Coronary artery (tissue), 2 donors: ENCODE measurements at regions not wholly inside any gene's neighbourhood (a gene's known extent, or its start where the extent isn't known, plus 50 kb on each side); places are given as distances from the start of the nearest gene placed in this dataset.

ENCODE experiments used
- DNase-seq: peaks from one replicate; pipeline ENCODE4 v3.0.0-alpha.2; 2017; ENCODE audit warnings: low spot score
- H3K27ac ChIP-seq, 2 donors: fragments of 200-600 bp; sonication (generic); one replicate each; pipeline ENCODE4 v1.5.1; 2016 to 2019
- H3K4me3 ChIP-seq: fragments of 200-600 bp; sonication (generic); 2 replicates; pipeline ENCODE4 v1.5.1; 2016; ENCODE audit warnings: mild to moderate bottlenecking, moderate library complexity
- TF ChIP-seq, protein P1 (sequence below): fragments of 200-600 bp; sonication (generic); IDR thresholded peaks from one replicate; pipeline ENCODE4 v1.5.1; 2019; ENCODE audit warnings: antibody characterized with exemption

DNA sequence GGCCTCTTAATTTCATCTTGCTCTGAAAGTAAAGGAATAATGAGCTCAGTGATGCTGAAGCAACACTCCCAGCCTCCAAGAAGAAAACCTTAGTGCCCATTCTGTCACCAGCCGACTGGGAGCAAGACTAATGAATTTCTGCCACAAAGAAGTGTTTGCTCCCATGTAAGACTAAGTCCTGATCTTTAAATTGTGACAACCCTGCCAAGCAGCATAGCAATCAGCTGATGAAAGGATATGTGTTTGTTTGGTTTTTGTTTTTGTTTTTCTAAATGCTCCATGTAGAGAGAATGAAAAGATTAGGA is 113.7 kb upstream of the PALMD start:
- H3K4me3 ChIP-seq: no peak overlapping the region
- H3K27ac ChIP-seq: no peak overlapping the region
- no peak for DNase-seq
- TF ChIP-seq, protein P1, sequence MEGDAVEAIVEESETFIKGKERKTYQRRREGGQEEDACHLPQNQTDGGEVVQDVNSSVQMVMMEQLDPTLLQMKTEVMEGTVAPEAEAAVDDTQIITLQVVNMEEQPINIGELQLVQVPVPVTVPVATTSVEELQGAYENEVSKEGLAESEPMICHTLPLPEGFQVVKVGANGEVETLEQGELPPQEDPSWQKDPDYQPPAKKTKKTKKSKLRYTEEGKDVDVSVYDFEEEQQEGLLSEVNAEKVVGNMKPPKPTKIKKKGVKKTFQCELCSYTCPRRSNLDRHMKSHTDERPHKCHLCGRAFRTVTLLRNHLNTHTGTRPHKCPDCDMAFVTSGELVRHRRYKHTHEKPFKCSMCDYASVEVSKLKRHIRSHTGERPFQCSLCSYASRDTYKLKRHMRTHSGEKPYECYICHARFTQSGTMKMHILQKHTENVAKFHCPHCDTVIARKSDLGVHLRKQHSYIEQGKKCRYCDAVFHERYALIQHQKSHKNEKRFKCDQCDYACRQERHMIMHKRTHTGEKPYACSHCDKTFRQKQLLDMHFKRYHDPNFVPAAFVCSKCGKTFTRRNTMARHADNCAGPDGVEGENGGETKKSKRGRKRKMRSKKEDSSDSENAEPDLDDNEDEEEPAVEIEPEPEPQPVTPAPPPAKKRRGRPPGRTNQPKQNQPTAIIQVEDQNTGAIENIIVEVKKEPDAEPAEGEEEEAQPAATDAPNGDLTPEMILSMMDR: no peak

DNA sequence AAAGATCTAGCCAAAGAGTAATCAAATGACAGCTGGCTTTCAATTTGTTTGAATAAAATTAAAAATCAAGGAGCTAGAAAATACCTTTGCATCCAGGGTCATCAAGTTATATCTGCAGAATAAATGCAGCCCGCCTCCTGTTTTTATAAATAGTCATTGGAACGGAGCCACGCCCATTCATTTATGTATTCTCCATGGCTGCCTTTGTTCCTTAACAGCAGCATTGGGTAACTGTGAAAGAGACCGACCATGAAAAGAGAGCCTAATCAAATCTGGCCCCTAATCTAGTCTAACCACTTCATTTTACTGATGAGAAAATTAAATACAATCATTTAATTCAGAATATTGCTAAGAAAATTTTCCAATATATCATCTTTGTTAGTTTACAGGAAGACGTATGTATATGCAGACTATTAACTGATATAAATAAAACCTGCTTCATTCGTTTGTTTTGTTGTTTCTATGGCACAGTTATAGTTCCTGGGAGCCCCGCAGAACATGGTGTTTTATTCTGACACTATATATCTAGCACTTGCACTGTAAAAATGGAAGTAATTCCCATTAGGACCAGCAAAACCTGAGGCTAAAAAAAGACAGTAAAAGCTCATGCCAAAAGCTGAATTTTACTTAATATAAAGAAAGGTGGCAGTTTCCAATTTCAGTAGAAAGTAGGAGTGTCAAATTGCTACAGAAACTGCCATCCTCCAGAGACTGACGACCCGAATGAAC is 111.8 kb upstream of the PALMD start:
- DNase-seq: no peak
- TF ChIP-seq, protein P1: no peak
- H3K4me3 ChIP-seq: no peak overlapping the region
- H3K27ac ChIP-seq: no peak overlapping the region

DNA sequence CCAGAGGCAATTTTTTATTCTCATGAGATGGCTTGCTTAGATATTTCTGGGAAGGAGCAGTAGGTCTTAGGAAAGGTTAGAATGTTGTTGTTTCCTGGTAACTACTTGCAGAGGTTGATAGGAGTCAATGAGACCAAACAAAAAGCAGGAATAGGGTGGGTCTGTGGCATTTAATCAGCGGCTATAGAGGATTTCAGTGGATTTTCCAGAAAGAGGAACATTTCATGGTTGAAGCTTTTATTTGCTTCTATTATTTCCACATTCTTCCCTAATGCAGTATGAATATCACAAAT is 111.3 kb upstream of the PALMD start:
- no peak for DNase-seq
- Histone ChIP-seq H3K4me3 (no peak overlapping the region), H3K27ac (peak overlapping the region in 1 of 2 donors; percentile 40)
- TF ChIP-seq, protein P1: no peak

DNA sequence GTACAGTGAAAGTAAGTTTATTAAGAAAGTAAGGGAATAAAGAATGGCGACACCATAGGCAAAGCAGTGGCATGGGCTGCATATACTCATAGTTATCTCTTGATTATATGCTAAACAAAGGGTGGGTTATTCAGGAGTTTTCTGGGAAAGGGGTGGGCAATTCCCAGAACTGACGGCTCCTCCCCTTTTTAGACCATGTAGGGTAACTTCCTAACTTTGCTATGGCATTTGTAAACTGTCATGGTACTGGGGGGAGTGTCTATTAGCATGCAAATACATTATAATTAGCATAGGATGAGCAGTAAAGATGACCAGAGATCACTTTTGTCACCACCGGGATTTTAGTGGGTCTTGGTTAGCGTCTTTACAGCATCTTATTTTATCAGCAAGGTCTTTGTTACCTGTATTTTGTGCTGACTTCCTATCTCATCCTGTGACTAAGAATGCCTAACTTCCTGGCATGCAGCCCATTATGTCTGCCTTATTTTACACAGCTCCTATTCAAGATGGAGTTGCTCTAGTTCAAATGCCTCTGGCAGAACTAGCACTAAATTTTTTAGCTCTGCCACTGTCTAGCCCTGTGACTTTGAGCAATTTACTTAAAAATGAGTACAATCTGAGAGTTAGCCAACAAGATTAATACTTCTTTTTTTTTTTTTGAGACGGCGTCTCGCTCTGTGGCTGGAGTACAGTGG is 110.3 kb upstream of the PALMD start:
- DNase-seq: no peak
- H3K27ac ChIP-seq: no peak overlapping the region
- no peak overlapping the region for H3K4me3 ChIP-seq
- TF ChIP-seq, protein P1: no peak

DNA sequence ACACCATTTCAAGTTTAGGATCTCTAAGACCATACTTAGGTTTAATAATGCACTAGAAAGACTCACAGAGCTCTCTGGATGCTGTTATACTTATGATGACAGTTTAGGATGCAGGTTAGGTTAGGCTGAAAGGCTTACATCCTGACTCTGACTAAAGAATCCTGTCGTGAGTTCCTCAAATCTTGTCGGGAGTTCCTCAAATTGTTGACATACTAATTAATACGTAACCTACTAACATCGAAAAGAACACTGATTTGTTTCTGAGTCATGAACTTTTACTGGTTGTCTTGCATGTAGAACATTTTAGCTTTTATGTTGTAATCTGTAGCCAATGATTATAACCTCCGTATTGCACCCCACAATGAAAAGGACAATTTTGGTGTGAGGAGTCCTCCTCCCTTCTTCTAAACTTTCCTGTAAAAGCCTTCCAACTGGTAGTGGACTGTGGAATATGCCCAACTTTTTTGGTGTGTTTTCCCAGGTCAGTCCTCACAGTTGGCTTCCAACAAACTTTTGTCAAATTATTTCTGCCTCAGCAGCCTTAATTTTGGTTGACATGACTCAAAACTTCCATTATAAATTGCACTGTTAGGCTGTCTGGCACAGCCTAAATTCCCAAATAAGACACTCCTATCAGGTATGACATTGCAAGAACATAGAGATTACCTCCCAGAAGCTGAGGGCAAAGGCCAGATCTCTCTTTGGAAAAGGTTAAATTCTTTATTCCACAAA is 107.9 kb upstream of the PALMD start:
- Histone ChIP-seq H3K27ac (no peak overlapping the region), H3K4me3 (no peak overlapping the region)
- TF ChIP-seq, protein P1: no peak
- DNase-seq: no peak

DNA sequence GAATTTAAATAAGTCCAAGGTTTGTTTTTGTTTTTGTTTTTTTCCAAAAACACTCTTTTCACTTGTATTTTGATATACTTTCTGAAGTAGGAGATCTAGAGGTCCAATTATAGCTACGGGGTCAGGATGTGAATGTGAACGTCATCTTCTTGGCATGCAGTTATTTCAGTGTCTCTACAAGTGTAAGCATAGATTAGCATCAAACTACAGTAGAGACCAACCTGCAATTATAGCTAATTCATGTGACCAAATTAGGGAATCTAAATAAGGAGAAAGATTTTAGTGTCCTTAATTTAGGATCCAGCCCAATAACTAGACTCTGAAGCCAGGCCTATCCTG is 107.3 kb upstream of the PALMD start:
- Histone ChIP-seq H3K4me3 (no peak overlapping the region), H3K27ac (no peak overlapping the region)
- DNase-seq: no peak
- TF ChIP-seq, protein P1: no peak

DNA sequence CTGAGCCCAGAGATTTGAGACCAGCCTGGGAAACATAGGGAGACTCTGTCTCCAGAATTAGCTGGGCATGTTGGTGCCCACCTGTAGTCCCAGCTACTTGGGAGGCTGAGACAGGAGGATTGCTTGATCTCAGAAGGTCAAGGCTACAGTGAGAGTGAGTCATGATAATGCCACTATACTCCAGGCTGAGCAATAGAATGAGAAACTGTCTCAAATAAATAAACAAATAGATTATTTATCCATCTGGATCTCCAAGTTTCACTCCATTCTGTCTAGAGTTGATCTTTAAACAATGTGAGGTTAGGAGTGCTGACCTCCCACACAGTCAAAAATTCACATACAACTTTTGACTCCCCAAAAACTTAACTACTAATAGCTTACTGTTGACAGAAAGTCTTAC is 106.8 kb upstream of the PALMD start:
- Histone ChIP-seq H3K4me3 (no peak overlapping the region), H3K27ac (no peak overlapping the region)
- TF ChIP-seq, protein P1: no peak
- no peak for DNase-seq
